CD4-positive, alpha-beta T cell treated with Interferon alpha-2 for 1 hour (primary cell): ENCODE measurements at regions not wholly inside any gene's neighbourhood (a gene's known extent, or its start where the extent isn't known, plus 50 kb on each side); places are given as distances from the start of the nearest gene placed in this dataset.
"Not testable (repeated sequence)": the region's sequence is repeated elsewhere in the genome, so short reads cannot be mapped to it uniquely, and the experiment has no call there.

Source experiments
- DNase-seq, 2 donors: peaks; one replicate each; pipeline ENCODE4 v3.0.0-alpha.2; 2020 to 2022

DNA sequence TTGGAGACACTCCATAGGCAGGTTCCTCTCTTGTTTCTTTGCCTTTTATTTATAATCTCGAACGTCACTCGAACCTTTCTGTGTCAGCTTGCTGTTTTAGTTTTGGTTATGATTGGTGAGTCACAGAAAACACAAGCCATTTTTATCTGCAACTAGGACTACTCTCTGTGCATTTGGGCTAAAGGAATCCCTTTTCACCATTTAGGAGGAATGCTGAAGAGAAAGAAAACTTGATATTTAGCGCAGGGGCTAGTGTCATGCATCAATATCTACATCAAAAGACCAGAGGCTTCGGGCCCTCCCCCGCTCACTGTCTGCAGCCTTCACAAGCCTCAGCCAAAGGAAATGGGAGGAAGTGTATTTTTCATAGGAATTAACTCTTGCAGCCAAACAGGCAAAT lies 507.8 kb upstream of the CITED2 start:
- DNase-seq: no peak

DNA sequence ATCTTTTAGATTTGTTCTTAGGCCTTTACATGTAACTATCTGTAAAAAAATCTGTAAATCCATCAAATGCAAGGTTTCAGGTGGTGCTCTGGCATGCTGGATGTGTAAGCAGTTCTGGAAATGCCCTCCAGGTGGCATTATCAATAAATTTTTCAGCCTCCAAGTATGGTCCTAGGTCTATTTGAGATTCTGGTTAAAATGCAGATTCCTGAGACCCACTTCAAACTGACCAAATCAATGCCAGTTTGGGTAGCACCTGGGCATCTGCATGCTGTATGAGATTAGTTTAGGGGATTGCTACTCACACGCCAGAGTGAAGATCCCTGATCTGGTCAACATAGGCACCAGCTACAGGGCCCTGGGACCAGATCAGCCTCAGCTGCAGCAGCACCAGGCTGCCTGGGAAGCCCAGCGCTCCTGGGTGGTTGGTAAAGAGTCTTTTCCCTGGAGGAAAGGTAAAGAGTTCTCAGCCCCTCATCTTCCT lies 507.3 kb upstream of the CITED2 start:
- DNase-seq: peak; percentile 10 to 38

DNA sequence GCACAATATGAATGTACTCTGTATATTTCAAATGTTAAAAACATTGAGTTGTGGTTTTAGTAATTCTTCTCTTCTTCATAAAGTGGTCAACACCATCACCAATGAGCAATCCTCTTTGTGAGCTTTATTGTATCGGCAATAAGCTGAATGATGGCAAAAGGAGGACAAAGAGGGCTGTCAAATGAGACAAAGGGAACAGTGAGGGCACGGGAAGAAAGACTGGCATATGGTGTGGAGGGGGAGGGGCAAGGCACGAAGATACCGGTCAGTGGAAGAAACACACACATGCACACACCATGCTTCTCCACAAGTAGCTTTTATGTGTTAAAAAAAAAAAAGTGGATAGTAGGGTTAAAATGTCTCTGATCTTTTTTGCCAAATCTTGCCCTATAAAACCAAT lies 506.8 kb upstream of the CITED2 start:
- no peak for DNase-seq

DNA sequence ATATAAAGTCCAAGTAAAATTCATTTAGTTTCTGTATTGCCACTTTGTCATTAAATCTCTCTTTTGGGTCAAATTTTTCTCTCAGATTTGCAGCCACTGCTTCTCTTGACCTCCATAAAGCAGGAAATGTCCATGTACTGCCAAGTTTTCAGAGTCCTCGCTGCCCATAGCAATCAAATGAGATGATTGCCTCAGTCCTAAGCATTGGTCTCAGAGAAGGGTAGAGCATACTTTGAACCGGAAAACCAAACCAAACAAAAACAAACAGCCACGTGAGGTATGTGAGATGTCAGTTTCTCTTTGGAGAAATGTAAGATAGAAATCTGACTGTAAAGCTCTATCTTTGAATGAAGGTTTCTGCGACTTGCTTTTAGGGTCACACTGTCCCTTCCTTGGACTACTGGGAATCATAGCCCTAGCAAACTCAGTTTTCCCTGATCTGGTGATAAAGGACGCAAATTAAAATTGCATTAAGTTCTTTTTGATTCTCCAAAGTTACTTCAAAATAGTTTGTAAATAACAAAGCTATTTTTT lies 505.4 kb upstream of the CITED2 start:
- no peak for DNase-seq

DNA sequence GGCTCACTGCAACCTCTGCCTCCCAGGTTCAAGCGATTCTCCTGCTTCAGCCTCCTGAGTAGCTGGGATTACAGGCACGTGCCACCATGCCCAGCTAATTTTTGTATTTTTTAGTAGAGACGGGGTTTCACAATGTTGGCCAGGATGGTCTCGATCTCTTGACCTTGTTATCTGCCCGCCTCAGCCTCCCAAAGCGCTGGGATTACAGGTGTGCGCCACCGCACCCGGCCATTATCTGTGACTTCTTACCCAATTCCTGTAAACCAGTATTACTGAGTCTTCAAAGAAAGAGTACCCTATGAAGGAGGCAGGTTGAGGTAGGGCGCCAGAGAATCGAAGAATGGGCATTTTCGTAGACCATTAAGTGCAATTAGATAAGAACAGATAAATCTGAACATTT lies 504.8 kb upstream of the CITED2 start:
- DNase-seq: not testable (repeated sequence)

DNA sequence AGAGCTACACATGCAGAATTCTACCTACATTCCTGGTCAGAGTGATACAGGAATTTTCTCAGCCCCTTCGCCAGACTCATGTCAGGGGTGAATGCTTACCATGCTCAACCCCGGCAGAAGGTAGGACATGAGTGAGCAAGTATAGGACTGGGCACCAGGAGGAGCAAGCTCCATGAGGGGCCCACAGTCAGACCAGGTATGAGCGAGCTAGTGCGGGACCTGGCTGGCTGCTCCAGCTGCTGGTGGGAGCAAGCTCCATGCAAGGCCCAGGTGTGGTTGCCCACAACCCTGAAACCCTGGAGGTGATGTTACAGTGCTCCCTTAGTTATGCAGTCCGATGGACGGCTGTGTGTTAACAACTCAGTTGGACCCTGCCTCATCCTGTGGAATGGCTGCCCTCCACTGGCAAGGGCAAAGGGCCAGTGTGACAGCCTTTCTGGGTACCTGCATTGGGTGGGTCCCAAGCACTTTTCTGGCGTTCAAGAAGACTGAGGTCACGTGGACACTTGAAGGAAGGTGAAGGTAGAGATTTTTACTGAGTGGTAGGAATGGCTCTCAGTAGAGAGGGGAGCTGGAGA lies 503.5 kb upstream of the CITED2 start:
- DNase-seq: no peak

DNA sequence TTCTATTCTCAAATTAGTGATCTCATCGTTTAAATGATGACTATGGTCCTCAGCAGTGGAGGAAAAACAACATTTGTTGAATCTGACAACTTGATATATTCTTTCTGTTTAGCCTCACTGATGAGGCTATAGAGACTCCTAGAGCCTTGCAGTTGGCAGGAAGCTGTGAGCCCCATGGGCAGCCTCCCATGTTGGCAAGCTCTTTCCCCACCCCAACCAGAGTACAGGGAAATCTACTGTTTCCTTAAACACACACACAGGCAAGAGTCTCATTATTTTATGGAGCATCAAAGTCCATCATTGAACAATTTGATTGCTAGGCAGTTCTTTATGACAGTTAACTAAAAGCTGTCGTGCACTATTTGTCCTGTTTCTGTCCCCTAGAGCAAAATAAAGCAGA lies 498.2 kb upstream of the CITED2 start:
- DNase-seq: no peak

DNA sequence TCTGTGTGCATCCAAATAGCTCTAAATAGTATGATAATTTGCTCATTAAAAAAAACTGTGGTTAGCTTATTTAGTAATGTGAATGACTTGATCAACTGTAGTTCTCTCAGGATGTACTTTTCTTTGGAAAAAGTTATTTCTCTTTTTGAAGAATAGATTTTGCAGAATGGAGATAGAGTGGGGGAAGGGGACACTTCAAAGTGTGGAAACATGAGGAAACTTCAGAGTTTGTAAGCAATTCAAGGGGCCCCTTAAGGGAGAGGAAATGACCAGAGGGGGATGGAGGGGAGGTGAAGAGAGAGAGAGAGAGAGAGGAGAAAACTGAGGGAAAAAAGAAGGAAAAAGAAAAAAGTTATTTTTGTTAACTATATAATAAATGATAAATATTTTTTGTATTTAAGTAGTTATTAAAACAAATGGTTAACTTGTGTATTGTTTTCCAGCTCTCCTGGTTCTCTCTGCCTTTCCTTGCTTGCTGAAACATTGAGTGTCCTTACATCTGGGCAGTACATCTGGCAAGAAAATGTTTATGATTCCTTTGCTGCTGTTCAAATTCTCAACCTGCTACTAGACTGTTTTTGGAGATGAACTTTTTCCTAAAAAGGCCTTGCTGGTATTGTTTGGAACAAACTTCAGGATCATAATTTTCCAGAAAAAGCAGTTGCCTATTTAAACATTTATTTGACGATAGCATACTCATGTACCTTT lies 497.5 kb upstream of the CITED2 start:
- DNase-seq: no peak

DNA sequence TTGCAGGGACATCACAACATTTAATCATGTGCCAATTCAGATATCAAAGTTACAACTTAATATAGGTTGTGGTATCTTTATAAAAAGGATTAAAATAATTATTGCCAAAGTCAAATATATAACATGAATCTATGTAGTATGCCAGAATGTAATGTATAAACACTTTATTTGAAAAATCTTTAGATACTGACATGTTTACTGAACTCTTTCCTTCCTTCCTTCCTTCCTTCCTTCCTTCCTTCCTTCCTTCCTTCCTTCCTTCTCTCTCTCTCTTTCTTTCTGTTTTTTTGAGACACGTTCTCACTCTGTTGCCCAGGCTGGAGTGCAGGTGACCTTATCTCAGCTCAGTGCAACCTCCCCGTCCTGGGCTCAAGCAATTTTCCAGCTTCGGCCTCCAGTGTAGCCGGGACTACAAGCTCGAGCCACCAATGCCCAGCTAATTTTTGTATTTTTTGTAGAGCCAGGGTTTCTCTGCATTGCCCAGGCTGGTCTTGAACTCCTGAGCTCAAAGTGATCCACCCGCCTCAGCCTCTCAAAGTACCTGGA lies 496.8 kb upstream of the CITED2 start:
- no peak for DNase-seq

DNA sequence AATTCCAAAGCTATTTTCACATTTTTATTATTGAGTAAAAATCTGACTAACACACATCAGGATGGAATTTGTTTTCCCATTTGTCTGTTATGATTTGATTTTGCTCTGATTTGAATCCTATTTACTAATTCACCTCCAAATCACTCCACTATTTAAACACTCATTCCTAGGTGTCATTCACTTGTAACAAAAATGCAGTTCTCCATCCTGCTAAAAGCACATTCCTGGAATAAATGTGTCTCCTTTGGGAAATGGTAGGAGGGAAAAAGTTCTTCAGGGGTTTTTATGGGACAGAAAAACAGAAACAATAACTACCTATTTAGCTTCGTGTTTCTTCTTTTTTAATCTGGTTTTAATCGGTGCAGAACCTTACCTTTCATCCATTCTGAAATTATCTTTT lies 494.1 kb upstream of the CITED2 start:
- no peak for DNase-seq

DNA sequence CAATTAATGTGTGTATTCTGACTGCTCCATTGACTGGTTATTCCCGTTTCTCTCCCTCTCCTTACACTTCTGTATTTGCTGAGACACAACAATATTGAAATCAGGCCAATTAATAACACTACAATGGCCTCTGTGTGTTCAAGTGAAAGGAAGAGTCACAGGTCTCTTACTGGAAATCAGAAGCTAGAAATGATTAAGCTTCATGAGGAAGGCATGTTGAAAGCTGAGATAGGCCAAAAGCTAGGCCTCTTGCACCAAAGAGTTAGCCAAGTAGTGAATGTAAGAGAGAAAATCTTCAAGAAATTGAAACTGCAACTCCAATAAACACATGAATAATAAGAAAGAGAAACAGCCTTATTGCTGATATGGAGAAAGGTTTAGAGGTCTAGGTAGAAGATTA lies 489.5 kb upstream of the CITED2 start:
- DNase-seq: no peak

DNA sequence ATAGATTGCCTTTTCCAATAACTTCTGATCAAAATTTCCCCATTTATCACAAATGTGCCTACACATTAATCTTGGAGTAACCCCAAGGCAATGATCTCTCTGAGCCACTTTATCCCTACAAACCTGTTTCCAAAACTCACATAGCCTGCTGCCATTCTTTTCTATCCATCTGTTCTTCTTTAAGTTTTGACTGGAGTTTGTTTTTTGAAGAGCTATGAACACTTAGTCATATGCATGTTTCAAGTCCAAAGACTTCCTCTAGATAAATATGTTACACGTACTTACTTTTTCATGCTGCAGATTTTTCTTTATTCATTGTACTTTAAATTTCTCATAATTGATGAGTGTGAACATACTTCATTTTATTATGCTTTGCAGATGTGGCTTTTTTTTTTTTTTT lies 488.9 kb upstream of the CITED2 start:
- DNase-seq: no peak

DNA sequence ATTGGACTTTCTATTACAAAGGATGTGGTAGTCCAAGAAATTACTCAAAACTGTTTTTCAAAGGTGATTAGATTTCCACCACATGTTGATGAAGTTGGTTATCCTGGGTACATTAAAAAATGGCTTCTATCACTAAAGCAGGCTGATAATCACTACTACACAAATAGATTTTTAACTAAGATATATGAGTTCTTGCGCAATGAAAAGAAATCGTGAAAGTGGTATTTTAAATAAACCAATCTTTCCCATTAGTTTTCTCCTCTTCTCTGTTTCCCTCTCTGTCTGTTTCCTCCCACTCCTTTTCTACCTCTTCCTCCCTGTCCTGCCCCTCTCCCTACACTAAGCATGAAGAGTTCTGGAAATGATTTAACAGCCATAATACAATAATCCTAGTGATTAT lies 487.9 kb upstream of the CITED2 start:
- DNase-seq: no peak

DNA sequence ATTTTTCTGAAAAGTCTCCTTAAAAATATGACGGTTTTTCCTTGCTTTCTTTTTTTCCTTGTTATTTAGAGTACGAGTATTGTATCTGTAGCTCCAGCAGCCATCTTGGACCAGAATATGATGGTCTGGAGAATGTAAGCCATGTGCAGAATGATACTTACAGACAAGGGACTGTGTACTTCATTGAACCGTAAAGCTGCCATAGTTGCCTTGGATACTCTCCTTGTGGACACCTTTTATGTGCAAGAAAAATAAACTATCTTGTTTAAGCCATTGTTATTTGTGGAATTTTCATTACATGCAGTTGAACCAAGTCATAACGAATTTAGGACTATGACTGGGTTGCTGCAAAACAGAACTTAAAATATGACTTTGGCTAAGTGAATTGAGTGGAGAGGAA lies 485.8 kb upstream of the CITED2 start:
- DNase-seq: no peak

DNA sequence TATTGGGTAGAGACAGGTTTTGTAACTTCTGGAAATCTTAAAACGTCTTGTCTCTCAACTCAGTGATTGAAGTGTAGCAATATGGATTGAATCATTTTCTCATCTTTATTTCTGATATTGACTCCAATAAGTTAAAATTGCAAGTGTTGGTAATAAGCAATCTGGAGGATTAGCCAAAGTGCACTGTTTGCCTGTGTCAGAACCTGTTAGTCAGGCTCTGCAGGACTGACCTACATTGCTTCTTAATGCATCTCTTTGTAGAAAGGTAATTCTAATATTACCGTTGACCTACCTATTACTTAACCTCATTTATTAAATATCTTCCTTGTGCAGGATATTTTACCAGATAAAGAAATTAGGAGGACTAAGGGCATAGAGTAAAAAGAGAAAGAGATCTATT lies 484.0 kb upstream of the CITED2 start:
- DNase-seq: no peak

DNA sequence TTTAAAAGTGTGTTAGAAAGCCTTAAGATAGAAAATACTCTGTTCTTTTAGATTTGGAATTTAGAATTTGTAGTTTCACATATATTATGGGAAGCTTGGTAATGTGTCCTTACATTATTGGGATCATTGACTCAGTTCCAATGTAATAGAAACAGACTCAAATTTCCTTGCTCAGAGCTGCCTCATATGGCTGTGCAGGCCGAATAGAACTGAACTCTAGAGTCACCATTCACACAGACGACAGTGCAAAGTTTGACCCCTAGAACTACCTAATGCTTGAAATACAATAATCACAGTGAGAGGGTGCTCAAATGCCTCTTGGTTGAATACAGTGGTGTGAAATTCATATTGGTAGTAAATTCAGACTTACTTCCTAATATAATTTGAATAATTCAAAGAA lies 482.7 kb upstream of the CITED2 start:
- no peak for DNase-seq

DNA sequence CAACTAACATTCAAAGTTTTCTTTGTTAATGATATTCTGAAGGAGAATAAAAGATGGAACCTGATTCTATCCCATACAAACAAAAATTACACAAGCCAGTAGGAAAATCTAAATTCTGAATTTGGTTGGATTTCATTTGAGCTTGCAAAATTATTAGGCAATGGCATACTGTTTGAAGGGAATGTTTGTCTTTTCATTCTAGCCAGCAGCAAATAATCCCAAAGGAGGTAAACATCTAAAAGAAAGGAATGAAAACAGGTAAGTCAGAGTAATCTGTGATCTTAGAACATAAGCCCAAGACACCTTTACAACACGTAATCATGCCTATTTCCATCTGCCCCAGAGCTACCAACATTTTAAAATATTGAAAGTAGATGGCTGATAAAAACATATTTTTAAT lies 482.1 kb upstream of the CITED2 start:
- DNase-seq: no peak

DNA sequence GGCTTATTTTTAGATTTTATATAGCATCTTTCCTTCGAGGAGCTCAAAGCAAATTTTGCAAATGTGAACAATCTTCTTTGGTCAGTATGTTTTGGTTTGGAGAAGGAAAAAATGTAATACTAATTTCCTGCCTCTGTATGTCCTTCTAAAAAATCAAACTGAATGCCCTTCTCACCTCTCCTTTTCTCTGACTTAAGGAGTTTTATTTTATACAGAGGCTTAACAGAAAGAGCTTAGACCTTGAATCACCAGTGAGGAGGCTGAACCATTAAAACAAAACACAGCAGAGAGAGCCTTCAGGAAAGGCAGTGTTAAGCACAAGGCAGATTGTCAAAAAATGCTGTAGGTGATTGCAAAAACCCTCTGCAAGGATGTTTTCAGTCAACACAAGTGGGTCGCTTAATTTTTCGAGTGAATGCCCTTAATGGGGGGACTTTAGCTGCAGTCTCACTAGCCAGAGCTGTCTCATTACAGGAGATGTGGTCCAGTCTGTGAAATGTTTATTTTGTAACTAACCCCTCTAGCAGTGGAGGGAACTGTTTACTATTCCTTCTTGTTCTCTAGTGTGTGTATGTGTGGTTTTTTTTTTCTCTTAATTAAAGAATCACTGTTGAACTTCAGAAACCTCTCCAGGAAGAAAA lies 481.3 kb upstream of the CITED2 start:
- DNase-seq: no peak

DNA sequence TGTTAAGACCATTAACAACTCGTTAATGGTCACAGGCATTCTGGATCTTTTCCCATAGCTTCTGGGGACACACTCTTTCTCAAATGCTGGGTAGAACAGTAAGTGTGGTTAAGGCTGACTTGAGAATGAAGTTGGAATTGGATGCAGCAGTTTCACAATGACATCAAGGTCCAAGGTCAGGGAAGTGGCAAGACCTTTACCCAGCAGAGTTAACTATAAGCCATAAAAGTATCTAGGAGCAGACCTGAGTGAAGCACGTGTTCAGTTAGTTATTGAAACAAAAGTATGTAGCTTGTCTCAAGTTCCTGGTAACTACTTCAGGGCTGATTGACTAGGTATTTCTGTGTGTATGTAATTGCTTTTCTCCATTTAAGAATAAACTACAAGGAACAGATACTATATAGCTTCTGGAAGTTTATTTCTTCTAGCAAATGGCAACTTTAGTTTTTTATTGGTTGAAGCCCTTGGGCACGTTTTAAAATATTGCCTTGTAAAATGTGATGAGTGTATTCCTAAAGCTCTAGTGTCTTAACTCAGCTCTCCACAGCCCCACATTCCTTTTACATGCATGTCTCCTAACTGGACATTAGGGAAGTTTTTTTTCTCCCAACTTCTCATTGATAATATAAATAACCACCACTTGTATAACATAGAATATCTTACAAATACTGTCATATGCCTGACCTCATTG lies 479.0 kb upstream of the CITED2 start:
- no peak for DNase-seq

DNA sequence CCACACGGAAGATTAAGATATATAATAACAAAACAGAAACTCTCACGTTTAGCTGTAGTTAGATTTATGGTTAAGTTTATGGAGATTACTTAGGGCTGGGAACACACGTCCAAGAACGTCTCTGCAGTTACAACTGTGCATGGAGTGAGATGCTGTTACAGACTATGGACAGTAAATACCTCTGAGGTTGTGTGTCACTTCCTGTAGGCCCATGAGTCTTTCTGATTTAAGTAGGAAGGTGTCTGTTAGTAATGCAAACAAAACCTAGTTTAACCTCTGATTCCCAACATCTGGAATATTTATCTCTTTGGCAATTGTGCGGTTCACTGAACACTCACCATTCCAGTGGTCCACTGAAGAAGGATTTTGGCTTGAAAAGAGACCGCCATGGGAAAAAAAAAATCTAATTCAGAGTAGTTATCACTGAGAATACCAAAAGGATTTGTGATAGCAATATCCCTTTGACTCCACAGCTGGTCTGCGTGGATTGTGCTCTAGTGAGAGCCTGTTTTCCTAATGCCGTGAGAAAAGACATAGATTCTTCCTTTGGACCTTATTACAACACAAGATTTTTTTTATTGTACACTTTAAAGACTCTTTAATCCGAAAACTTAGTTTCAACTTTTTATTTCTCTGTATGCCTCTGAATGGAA lies 478.2 kb upstream of the CITED2 start:
- no peak for DNase-seq

DNA sequence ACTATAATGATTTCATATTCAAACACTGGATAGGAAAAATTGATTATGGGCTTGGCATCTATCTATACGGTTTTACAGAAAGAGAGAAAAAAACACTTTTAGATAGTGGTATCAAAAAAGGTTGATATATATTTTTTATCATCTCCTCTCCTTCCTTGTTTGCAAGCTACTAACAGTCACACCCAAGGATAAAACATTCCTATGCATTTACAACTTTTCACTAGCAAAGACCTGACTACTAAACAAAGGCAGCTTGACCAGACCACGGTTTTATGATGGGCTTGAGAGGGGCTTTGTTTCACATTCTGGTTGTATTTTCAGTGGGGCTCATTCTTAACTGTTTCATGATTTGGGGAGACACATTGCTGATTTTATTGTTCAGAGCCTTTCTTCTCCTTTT lies 477.6 kb upstream of the CITED2 start:
- no peak for DNase-seq

DNA sequence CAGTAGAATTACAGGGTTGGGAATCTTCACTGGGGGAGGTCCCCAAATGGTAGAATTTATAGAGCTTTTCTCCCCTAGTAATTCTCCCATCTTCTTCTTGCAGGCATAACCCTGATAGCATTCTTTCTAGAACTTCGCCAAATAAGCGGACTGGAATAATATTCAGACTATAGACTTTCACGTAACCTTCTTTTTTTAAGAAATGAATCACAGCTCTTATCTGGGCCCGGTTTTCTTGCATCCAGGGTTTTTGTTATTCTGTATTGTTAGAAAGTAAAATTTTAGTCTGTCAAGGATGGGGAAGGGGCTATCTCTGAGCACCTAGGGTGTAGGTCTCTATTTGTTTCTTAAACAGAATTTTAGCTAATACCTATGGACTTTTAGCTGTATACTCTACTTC lies 476.8 kb upstream of the CITED2 start:
- no peak for DNase-seq

DNA sequence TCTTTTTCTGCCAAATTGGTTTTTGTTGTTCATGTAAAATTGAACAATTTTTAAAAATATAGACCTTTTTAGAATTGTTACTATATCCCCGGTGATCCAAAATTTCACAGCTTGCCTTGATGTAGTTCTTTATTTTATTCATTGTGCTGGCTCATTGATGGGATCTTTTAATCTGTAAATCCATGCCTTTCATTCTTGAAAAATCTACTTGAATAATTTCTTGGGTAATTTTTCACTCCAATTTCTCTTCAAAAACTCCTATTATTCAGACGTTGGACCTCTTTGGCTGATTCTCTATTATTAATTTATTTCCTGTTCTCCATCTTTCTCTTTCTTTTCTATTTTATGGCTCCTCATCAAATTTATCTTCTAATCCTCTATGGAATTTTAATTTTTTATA lies 476.1 kb upstream of the CITED2 start:
- DNase-seq: no peak
